ENCODE measurements at regions not wholly inside any gene's neighbourhood (a gene's known extent, or its start where the extent isn't known, plus 50 kb on each side); places are given as distances from the start of the nearest gene placed in this dataset.

DNA sequence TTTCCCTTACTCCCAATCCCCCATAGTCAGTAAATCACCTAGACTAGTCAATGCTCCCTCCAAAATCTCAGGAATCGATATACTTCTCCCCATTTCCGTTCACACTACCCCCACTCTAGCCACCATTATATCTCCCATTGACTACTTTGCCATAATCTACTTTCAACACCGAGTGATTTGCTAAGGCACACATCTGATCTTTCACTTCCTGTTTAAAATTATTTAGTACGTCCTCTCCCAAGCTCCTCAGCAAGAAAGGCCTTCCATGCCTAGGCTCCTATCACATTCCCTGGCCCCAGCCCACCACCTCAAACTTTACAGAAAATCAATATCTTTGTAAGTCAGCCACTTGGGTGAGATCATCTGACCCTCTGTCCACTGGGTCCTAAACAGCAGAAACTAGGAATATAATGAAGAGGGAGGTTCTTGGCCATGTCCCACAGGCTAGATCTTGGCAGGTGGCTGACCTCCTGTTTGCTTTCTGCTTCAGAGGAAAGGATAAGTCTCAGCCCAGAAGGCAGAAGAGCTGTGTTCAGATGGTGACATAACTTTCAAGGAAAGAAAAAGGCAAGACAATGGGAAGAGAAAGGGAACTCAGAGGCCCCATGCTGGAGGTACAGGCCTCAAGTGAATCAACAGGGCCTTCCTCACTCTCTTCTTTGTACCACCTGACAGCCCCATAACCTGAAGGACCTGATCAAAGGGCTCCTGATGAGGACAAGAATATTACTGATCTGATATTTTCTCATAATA, 103.0 kb downstream of the RPL22L1 start:
- H3K4me1 ChIP-seq (ENCODE audit: insufficient read depth, low read length) = no peaks in the 10 kb centered on the region
- no peaks in the 10 kb centered on the region for H3K36me3 ChIP-seq (ENCODE audit: insufficient read depth, low read length)
- peak overlapping the region in 1 of 8 donors; percentile 4 for H3K27ac Mint-ChIP-seq
- H3K9me3 ChIP-seq (ENCODE audit: low read length) = no peaks in the 10 kb centered on the region
- DNase-seq = no peak
- H3K4me3 ChIP-seq (ENCODE audit: low read length) = no peak overlapping the region
- H3K9me3 Mint-ChIP-seq = peaks cover 0 to 2% (median 0%) of the 10 kb centered on the region in 5 donors
- H3K27me3 ChIP-seq (ENCODE audit: insufficient read depth, low read length, poor library complexity, severe bottlenecking) = no peaks in the 10 kb centered on the region
- ChIA-PET CTCF (no interaction called here), POLR2A (no interaction called here)
- H3K4me3 Mint-ChIP-seq = no peak overlapping the region
- no peaks in the 10 kb centered on the region for H3K36me3 Mint-ChIP-seq
- peaks cover 3% of the 10 kb centered on the region in 2 donors for H3K27me3 Mint-ChIP-seq
- no peak overlapping the region for H3K27ac ChIP-seq (ENCODE audit: low read depth, low read length)
- peaks cover 0 to 11% (median 8%) of the 10 kb centered on the region in 3 donors for H3K4me1 Mint-ChIP-seq

DNA sequence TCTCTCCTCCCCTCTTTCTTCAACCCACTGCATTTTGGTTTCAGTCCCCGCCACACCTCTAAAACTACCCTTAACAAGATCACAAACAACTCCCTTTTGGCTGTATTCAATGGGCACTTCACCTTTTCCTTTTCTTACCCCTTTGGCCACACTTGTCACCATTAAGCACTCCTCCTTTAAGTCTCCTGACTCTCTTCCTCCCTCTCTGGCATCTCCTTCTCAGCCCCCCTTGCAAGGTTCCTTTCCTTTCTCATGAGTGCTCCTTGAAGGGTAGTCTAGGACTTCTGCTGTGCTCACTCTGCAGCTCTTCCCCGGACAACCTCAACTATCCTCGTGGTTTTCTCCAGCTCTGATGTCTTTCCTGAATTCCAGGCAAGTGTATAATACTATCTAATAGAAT, 103.7 kb downstream of the RPL22L1 start:
- no peak overlapping the region for H3K4me3 Mint-ChIP-seq
- no peak for DNase-seq
- CTCF ChIA-PET = no interaction called here

DNA sequence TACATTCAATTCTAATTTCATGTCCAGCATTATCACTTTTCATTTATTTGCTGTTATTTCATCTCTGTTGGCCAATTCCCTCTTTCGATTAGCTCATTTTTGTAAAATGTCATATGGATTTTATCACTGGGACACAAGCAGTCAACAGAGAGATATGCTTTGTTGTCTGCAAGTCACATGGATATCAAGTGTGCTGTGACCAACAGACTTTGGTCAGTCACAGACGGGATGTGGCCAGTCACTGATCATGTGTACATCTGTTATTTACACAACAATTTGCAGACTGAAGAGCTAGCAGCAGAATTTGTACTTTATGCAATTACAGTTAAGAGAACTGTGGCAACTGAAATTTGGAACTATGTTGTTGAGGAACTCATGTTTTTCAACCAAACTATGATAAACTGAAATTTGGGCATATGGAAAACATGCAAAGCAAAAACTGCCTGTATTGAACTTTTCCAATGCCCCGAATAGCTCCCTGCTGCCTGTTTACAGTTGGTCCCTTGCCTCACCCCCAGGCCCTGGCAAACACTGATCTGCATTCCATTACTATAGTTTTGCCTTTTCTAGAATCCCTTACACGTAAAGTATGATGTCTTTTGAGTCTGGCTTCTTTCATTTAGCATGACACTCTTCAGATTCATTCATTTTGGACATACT, 104.4 kb downstream of the RPL22L1 start:
- Mint-ChIP-seq H3K27ac (no peak overlapping the region), H3K36me3 (no peaks in the 10 kb centered on the region), H3K27me3 (no peaks in the 10 kb centered on the region), H3K4me3 (no peak overlapping the region), H3K4me1 (peaks cover 0 to 11% (median 8%) of the 10 kb centered on the region in 3 donors), H3K9me3 (peaks cover 0 to 2% (median 0%) of the 10 kb centered on the region in 5 donors)
- no peak for DNase-seq
- no peaks in the 10 kb centered on the region for H3K27me3 ChIP-seq (ENCODE audit: insufficient read depth, low read length, poor library complexity, severe bottlenecking)
- peak overlapping the region; percentile 18 for H3K27ac ChIP-seq (ENCODE audit: low read depth, low read length)
- H3K4me3 ChIP-seq (ENCODE audit: low read length) = no peak overlapping the region
- ChIA-PET CTCF (no interaction called here), POLR2A (no interaction called here)
- no peaks in the 10 kb centered on the region for H3K4me1 ChIP-seq (ENCODE audit: insufficient read depth, low read length)
- H3K9me3 ChIP-seq (ENCODE audit: low read length) = no peaks in the 10 kb centered on the region
- H3K36me3 ChIP-seq (ENCODE audit: insufficient read depth, low read length) = no peaks in the 10 kb centered on the region

More for the DNA sequence above, 103.7 kb downstream of the RPL22L1 start:
- Histone ChIP-seq H3K9me3 (ENCODE audit: low read length) (no peaks in the 10 kb centered on the region), H3K4me1 (ENCODE audit: insufficient read depth, low read length) (no peaks in the 10 kb centered on the region), H3K27me3 (ENCODE audit: insufficient read depth, low read length, poor library complexity, severe bottlenecking) (no peaks in the 10 kb centered on the region), H3K4me3 (ENCODE audit: low read length) (no peak overlapping the region), H3K27ac (ENCODE audit: low read depth, low read length) (peak overlapping the region; percentile 18), H3K36me3 (ENCODE audit: insufficient read depth, low read length) (no peaks in the 10 kb centered on the region)
- H3K9me3 Mint-ChIP-seq = peaks cover 0 to 2% (median 0%) of the 10 kb centered on the region in 5 donors
- peaks cover 0 to 2% of the 10 kb centered on the region in 2 donors for H3K27me3 Mint-ChIP-seq
- no peaks in the 10 kb centered on the region for H3K36me3 Mint-ChIP-seq
- H3K4me1 Mint-ChIP-seq = peaks cover 0 to 11% (median 8%) of the 10 kb centered on the region in 3 donors
- POLR2A ChIA-PET = no interaction called here
- no peak overlapping the region for H3K27ac Mint-ChIP-seq

DNA sequence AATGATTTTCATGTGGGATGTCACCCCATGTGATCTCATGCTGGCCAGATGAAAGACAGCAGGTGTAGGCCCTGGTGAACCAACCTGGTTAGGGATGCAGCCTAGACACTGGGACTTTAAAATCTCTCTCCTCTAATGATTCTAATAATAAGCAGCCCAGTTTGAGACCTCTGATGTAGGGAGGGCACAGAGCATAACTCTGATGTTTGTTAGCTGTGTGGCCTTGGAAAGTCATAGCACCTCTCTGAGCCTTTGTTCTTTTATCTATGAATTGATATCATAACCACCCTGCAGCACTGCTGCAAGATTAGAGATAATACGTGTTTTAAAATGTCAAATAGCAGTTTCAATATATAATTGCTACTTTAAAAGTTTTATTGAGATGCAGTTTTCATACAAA, 106.0 kb downstream of the RPL22L1 start:
- Histone ChIP-seq H3K9me3 (ENCODE audit: low read length) (no peaks in the 10 kb centered on the region), H3K4me3 (ENCODE audit: low read length) (no peak overlapping the region), H3K27me3 (ENCODE audit: insufficient read depth, low read length, poor library complexity, severe bottlenecking) (no peaks in the 10 kb centered on the region), H3K27ac (ENCODE audit: low read depth, low read length) (no peak overlapping the region), H3K4me1 (ENCODE audit: insufficient read depth, low read length) (no peaks in the 10 kb centered on the region), H3K36me3 (ENCODE audit: insufficient read depth, low read length) (no peaks in the 10 kb centered on the region)
- H3K9me3 Mint-ChIP-seq = peaks cover 0 to 2% (median 0%) of the 10 kb centered on the region in 5 donors
- no peak overlapping the region for H3K4me3 Mint-ChIP-seq
- H3K4me1 Mint-ChIP-seq = peaks cover 0 to 11% (median 8%) of the 10 kb centered on the region in 3 donors
- H3K27me3 Mint-ChIP-seq = no peaks in the 10 kb centered on the region
- DNase-seq = no peak
- H3K27ac Mint-ChIP-seq = no peak overlapping the region
- CTCF ChIA-PET = no interaction called here
- no peaks in the 10 kb centered on the region for H3K36me3 Mint-ChIP-seq
- POLR2A ChIA-PET = no interaction called here

DNA sequence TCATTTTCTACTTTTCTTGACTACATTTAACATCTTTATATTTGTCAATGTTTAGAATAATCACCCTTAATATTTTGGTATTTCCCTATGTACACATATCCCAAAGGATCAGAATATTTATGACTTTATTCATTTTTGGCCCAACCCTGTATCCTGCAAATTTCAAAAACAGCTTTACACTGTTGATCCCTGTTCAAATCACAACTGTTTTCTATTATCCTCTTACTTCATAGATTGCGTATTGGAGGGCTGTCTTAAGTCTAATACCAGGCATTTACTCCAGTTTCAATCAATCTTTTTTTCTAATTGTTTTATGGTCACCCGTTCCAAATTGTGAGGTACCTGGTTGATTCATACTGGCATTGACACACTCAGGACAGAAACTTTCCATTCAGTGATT, 107.9 kb downstream of the RPL22L1 start:
- H3K4me1 ChIP-seq (ENCODE audit: insufficient read depth, low read length) = no peaks in the 10 kb centered on the region
- peaks cover 0 to 3% of the 10 kb centered on the region in 2 donors for H3K27me3 Mint-ChIP-seq
- no peaks in the 10 kb centered on the region for H3K27me3 ChIP-seq (ENCODE audit: insufficient read depth, low read length, poor library complexity, severe bottlenecking)
- no peaks in the 10 kb centered on the region for H3K36me3 ChIP-seq (ENCODE audit: insufficient read depth, low read length)
- H3K9me3 Mint-ChIP-seq = peaks cover 0 to 2% (median 0%) of the 10 kb centered on the region in 5 donors
- no peak overlapping the region for H3K27ac ChIP-seq (ENCODE audit: low read depth, low read length)
- H3K4me3 ChIP-seq (ENCODE audit: low read length) = no peak overlapping the region
- no peak overlapping the region for H3K27ac Mint-ChIP-seq
- no peaks in the 10 kb centered on the region for H3K4me1 Mint-ChIP-seq
- DNase-seq = no peak
- H3K36me3 Mint-ChIP-seq = no peaks in the 10 kb centered on the region
- ChIA-PET CTCF (no interaction called here), POLR2A (no interaction called here)
- H3K4me3 Mint-ChIP-seq = no peak overlapping the region
- no peaks in the 10 kb centered on the region for H3K9me3 ChIP-seq (ENCODE audit: low read length)

DNA sequence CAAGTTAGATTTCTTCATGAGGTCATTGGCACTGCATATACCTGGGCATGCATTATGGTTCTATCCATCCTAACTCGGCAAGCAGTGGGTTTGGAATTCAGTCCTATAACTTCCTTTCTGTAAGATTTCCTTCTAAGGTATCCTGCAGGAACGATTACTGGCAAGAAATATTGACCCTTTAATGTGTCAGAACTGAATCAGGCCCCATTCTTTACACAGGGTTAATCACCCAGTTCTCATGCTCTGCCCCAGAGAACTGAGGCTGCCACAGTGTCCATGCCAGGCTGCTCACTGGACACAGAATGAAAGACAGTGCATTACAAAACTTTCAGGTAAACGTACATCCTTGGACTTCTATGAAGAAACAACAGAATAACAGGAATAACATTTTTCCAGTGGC, 108.9 kb downstream of the RPL22L1 start:
- no peak overlapping the region for H3K4me3 ChIP-seq (ENCODE audit: low read length)
- ChIA-PET CTCF (no interaction called here), POLR2A (no interaction called here)
- H3K4me1 ChIP-seq (ENCODE audit: insufficient read depth, low read length) = no peaks in the 10 kb centered on the region
- Mint-ChIP-seq H3K27me3 (peaks cover 0 to 3% of the 10 kb centered on the region in 2 donors), H3K4me3 (no peak overlapping the region), H3K9me3 (no peaks in the 10 kb centered on the region), H3K4me1 (no peaks in the 10 kb centered on the region), H3K27ac (no peak overlapping the region), H3K36me3 (no peaks in the 10 kb centered on the region)
- no peaks in the 10 kb centered on the region for H3K27me3 ChIP-seq (ENCODE audit: insufficient read depth, low read length, poor library complexity, severe bottlenecking)
- H3K9me3 ChIP-seq (ENCODE audit: low read length) = no peaks in the 10 kb centered on the region
- no peaks in the 10 kb centered on the region for H3K36me3 ChIP-seq (ENCODE audit: insufficient read depth, low read length)
- no peak for DNase-seq
- no peak overlapping the region for H3K27ac ChIP-seq (ENCODE audit: low read depth, low read length)

DNA sequence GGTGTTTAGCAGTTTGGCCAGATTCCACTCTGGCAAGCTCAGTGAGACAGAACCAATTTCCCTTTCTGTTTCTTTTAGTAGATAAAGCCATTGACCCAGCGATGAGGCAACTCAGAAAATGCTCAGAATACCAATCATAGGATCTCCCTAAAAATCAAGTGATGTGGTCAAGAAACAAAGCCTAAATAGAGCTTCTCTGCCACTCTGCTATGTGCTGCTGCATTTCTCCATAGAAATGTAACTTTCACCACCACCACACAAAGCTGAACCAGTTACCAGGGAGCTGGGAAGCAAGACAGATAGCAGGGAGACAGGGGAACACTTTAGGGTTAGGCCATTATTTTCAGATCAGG, 109.8 kb downstream of the RPL22L1 start:
- H3K27me3 Mint-ChIP-seq = peaks cover 1 to 3% of the 10 kb centered on the region in 2 donors
- Histone ChIP-seq H3K9me3 (ENCODE audit: low read length) (no peaks in the 10 kb centered on the region), H3K36me3 (ENCODE audit: insufficient read depth, low read length) (no peaks in the 10 kb centered on the region), H3K4me3 (ENCODE audit: low read length) (no peak overlapping the region), H3K27ac (ENCODE audit: low read depth, low read length) (no peak overlapping the region), H3K4me1 (ENCODE audit: insufficient read depth, low read length) (no peaks in the 10 kb centered on the region), H3K27me3 (ENCODE audit: insufficient read depth, low read length, poor library complexity, severe bottlenecking) (no peaks in the 10 kb centered on the region)
- no peaks in the 10 kb centered on the region for H3K9me3 Mint-ChIP-seq
- no peaks in the 10 kb centered on the region for H3K4me1 Mint-ChIP-seq
- CTCF ChIA-PET = no interaction called here
- no peak for DNase-seq
- no peaks in the 10 kb centered on the region for H3K36me3 Mint-ChIP-seq
- H3K4me3 Mint-ChIP-seq = no peak overlapping the region
- no peak overlapping the region for H3K27ac Mint-ChIP-seq
- POLR2A ChIA-PET = no interaction called here

DNA sequence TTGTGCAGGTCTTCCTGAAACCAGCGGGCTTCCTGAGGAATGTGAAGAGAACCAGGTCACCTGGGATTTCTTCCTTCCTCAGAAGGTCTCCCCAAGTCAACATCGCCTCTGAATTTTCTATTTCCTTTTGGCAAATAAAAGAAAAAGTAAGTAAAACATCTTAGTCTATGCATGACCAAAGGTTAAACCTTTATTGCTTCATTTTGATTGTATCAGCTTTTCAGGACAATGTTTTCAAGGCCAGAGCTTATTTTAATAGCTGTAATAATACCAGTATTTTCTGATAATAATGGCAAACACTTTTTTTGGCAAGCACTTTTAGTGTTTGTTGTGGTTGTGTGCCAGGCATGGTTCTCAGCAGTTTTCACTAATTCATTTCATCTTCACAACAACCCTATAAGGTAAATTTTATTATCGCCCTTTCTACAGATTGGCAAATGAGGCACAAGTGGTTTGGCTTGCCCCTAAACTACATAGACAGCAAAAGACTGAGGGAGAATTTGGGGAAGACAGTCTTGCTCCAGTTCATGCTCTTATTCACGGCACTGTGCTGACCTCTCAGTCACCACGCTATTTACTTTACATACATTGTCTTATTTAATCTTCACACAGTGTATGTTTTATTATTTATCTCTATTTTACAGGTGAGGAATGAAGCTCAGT, 110.4 kb downstream of the RPL22L1 start:
- no peaks in the 10 kb centered on the region for H3K4me1 Mint-ChIP-seq
- Histone ChIP-seq H3K9me3 (ENCODE audit: low read length) (no peaks in the 10 kb centered on the region), H3K27ac (ENCODE audit: low read depth, low read length) (no peak overlapping the region), H3K27me3 (ENCODE audit: insufficient read depth, low read length, poor library complexity, severe bottlenecking) (no peaks in the 10 kb centered on the region), H3K36me3 (ENCODE audit: insufficient read depth, low read length) (no peaks in the 10 kb centered on the region), H3K4me3 (ENCODE audit: low read length) (no peak overlapping the region), H3K4me1 (ENCODE audit: insufficient read depth, low read length) (no peaks in the 10 kb centered on the region)
- no peak for DNase-seq
- CTCF ChIA-PET = no interaction called here
- POLR2A ChIA-PET = no interaction called here
- peaks cover 3 to 4% of the 10 kb centered on the region in 2 donors for H3K27me3 Mint-ChIP-seq
- no peaks in the 10 kb centered on the region for H3K9me3 Mint-ChIP-seq
- no peak overlapping the region for H3K27ac Mint-ChIP-seq
- no peak overlapping the region for H3K4me3 Mint-ChIP-seq
- H3K36me3 Mint-ChIP-seq = no peaks in the 10 kb centered on the region
